Thoracic aorta (tissue), 2 donors: ENCODE measurements at regions not wholly inside any gene's neighbourhood (a gene's known extent, or its start where the extent isn't known, plus 50 kb on each side); places are given as distances from the start of the nearest gene placed in this dataset.

Source experiments
- ATAC-seq: fragments of 150-250 bp; one replicate; pipeline ENCODE4 v1.8.0; 2017; ENCODE audit warnings: low read depth; ENCODE audit not compliant: insufficient number of reproducible peaks, low FRiP score
- DNase-seq: peaks from one replicate; pipeline ENCODE4 v3.0.0-alpha.2; 2020; ENCODE audit warnings: low spot score
- H3K27ac ChIP-seq, 2 donors: fragments of 200-600 bp; sonication (generic); 1 replicate in 1 of 2; 2 replicates in 1 of 2; pipeline ENCODE4 v1.5.1; 2016; ENCODE audit warnings: mild to moderate bottlenecking in 2 of 2, moderate library complexity in 2 of 2
- H3K27me3 ChIP-seq: fragments of 200-600 bp; sonication (generic); replicated peaks from 2 replicates; pipeline ENCODE4 v1.6.0; 2016; ENCODE audit warnings: mild to moderate bottlenecking; ENCODE audit not compliant: insufficient read depth
- H3K36me3 ChIP-seq: fragments of 200-600 bp; sonication (generic); one replicate; pipeline ENCODE4 v1.5.1; 2016
- H3K4me1 ChIP-seq, 2 donors: fragments of 200-600 bp; sonication (generic); 1 replicate in 1 of 2; 2 replicates in 1 of 2; pipeline versions ENCODE4 v1.5.1 to v1.6.0; 2016; ENCODE audit warnings: low read depth in 2 of 2, mild to moderate bottlenecking in 1 of 2; ENCODE audit not compliant: control insufficient read depth in 1 of 2
- H3K4me3 ChIP-seq: fragments of 200-600 bp; sonication (generic); 2 replicates; pipeline ENCODE4 v1.5.1; 2016; ENCODE audit warnings: mild to moderate bottlenecking
- H3K9me3 ChIP-seq: fragments of 200-600 bp; sonication (generic); 2 replicates; pipeline ENCODE4 v1.5.1; 2016
- TF ChIP-seq, protein P1 (sequence below): fragments of 200-600 bp; sonication (generic); IDR thresholded peaks from one replicate; pipeline ENCODE4 v1.5.1; 2019; ENCODE audit warnings: antibody characterized with exemption

DNA sequence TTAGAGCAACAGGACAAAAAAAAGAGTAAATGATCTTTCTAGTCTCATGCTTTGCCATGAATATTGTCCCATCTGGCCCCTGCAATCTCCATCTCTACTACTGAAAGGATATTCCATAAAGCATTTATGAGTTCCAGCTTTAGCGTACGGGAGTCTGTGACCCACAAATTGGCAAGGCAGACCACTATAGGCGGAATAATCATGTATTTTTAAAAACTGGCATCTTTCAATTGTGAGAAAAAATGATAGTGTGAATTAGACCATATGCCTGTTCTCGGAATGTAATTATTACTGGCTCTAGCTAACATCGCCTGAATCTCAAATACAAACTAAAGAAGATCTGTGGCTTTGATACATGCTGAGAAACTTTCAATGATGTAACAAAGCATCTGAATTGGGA is 738.1 kb upstream of the NXPH2 start:
- ATAC-seq, result no peak
- H3K4me3 ChIP-seq, result no peak overlapping the region
- H3K27ac ChIP-seq, result no peak overlapping the region
- no peak for DNase-seq
- no peaks in the 10 kb centered on the region for H3K9me3 ChIP-seq
- no peaks in the 10 kb centered on the region for H3K36me3 ChIP-seq
- H3K4me1 ChIP-seq, result no peaks in the 10 kb centered on the region
- TF ChIP-seq, protein P1, sequence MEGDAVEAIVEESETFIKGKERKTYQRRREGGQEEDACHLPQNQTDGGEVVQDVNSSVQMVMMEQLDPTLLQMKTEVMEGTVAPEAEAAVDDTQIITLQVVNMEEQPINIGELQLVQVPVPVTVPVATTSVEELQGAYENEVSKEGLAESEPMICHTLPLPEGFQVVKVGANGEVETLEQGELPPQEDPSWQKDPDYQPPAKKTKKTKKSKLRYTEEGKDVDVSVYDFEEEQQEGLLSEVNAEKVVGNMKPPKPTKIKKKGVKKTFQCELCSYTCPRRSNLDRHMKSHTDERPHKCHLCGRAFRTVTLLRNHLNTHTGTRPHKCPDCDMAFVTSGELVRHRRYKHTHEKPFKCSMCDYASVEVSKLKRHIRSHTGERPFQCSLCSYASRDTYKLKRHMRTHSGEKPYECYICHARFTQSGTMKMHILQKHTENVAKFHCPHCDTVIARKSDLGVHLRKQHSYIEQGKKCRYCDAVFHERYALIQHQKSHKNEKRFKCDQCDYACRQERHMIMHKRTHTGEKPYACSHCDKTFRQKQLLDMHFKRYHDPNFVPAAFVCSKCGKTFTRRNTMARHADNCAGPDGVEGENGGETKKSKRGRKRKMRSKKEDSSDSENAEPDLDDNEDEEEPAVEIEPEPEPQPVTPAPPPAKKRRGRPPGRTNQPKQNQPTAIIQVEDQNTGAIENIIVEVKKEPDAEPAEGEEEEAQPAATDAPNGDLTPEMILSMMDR, result no peak
- no peaks in the 10 kb centered on the region for H3K27me3 ChIP-seq

DNA sequence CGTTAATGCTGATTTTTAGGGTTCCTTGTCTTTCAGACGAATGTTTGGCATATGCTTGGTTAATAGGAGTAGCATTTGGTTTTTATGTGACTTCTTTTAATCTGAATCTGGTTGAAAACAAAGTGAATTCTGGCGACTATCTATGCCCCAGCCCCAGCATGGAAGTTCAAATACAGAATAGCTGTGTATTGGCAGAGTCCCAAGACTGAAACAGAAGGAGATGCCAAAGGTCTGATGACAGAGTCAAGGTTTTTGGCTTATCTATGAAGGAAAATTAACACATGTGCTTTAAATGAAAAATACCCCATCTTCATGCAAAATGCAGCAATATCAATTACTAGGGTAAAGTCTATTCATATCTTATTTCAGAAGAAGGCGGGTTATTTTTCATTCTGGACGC is 734.8 kb upstream of the NXPH2 start:
- Histone ChIP-seq H3K36me3 (no peaks in the 10 kb centered on the region), H3K9me3 (no peaks in the 10 kb centered on the region), H3K4me1 (no peaks in the 10 kb centered on the region), H3K27me3 (no peaks in the 10 kb centered on the region), H3K4me3 (no peak overlapping the region), H3K27ac (no peak overlapping the region)
- TF ChIP-seq, protein P1, result no peak
- ATAC-seq (no peak), DNase-seq (no peak)

DNA sequence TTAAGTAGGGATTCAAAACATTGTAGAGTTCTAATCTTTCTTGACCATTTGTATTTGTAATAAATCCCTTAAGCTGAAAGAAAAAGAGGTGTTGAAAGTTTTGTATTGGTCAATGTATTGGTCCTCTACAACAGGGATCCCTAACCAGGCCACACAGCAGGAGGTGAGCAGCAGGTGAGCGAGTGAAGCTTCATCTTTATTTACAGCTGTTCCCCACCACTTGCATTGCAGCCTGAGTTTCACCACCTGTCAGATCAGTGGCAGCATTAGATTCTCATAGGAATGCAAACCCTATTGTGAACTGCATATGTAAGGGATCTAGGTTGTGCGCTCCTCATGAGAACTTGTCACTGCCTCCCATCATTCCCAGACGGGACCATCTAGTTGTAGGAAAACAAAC is 715.7 kb upstream of the NXPH2 start:
- Histone ChIP-seq H3K27me3 (no peaks in the 10 kb centered on the region), H3K9me3 (no peaks in the 10 kb centered on the region), H3K4me3 (no peak overlapping the region), H3K4me1 (no peaks in the 10 kb centered on the region), H3K36me3 (no peaks in the 10 kb centered on the region), H3K27ac (no peak overlapping the region)
- no peak for ATAC-seq
- TF ChIP-seq, protein P1, result no peak
- no peak for DNase-seq

- H3K4me3 ChIP-seq, result no peak overlapping the region
- DNase-seq (no peak), ATAC-seq (no peak)
- TF ChIP-seq, protein P1, result no peak
- no peaks in the 10 kb centered on the region for H3K36me3 ChIP-seq
- no peaks in the 10 kb centered on the region for H3K9me3 ChIP-seq
- no peaks in the 10 kb centered on the region for H3K4me1 ChIP-seq
- H3K27me3 ChIP-seq, result no peaks in the 10 kb centered on the region
- no peak overlapping the region for H3K27ac ChIP-seq
Measured at GRCh38 chr2:139492131-139492680, 712.0 kb upstream of the NXPH2 start.

DNA sequence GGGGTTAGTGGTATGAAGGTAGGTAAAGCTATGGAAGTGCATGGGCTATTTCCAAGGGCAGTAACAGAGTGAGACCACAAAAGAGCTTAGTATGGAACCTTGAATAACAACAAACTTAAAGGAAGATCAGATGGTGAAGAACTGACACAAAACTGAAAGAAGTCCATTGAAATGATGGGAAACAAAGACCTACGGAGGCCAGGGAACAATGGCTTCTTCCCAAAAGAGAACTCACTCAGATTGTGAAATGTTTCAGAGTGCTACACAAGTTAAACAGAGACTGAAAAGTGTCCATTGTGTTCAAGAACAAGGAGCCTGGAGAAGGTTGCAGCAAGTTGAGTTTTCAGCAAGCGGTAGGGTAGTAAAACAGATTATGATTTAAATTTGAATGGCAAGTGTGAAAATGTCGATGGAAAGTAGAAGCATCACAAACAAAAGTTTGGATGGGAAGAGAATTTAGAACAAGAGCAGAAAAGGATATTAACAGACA is 700.0 kb upstream of the NXPH2 start:
- TF ChIP-seq, protein P1, result no peak
- H3K36me3 ChIP-seq, result no peaks in the 10 kb centered on the region

More for the DNA sequence above, 700.0 kb upstream of the NXPH2 start:
- Histone ChIP-seq H3K4me1 (no peaks in the 10 kb centered on the region), H3K27ac (no peak overlapping the region), H3K27me3 (no peaks in the 10 kb centered on the region), H3K9me3 (no peaks in the 10 kb centered on the region), H3K4me3 (no peak overlapping the region)
- ATAC-seq, result no peak
- DNase-seq, result no peak
